NB4 (cell line): ENCODE measurements at regions not wholly inside any gene's neighbourhood (a gene's known extent, or its start where the extent isn't known, plus 50 kb on each side); places are given as distances from the start of the nearest gene placed in this dataset.

ENCODE experiments used
- MYC ChIP-seq: IDR thresholded peaks from 2 replicates; pipeline ENCODE4 v1.6.1; 2011; ENCODE audit warnings: low read depth, low read length
- POLR2A ChIP-seq: IDR thresholded peaks from 2 replicates; pipeline ENCODE4 v1.6.1; 2011; ENCODE audit warnings: mild to moderate bottlenecking; ENCODE audit not compliant: insufficient read length; ENCODE audit errors: extremely low read depth
- TF ChIP-seq, protein P1 (sequence below): IDR thresholded peaks from one replicate; pipeline ENCODE4 v1.5.1; 2012; ENCODE audit warnings: low read depth, low read length
- TF ChIP-seq, protein P2 (sequence below): IDR thresholded peaks from 2 replicates; pipeline ENCODE4 v1.6.1; 2011; ENCODE audit warnings: low read depth, low read length

DNA sequence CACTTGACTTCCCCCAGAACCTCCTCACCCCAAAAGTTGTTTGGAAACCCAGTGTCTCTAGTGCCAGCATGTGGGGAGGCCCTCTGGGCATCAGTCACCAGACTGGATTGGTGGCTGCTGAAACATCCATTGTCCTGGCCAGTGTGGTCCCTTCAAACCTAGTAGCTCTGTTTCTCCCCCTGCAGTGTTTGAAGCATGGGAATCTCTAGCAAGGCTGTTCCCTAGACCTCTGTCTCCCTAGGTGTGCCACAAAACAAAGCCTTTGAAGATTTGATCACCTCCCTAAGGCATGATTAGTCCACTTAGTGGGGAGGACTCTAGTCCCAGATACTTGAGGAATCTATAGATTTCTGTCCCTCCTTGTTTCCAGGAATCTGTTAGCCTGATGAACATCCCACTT, 60.3 kb downstream of the ARF6 start:
- TF ChIP-seq, protein P1, sequence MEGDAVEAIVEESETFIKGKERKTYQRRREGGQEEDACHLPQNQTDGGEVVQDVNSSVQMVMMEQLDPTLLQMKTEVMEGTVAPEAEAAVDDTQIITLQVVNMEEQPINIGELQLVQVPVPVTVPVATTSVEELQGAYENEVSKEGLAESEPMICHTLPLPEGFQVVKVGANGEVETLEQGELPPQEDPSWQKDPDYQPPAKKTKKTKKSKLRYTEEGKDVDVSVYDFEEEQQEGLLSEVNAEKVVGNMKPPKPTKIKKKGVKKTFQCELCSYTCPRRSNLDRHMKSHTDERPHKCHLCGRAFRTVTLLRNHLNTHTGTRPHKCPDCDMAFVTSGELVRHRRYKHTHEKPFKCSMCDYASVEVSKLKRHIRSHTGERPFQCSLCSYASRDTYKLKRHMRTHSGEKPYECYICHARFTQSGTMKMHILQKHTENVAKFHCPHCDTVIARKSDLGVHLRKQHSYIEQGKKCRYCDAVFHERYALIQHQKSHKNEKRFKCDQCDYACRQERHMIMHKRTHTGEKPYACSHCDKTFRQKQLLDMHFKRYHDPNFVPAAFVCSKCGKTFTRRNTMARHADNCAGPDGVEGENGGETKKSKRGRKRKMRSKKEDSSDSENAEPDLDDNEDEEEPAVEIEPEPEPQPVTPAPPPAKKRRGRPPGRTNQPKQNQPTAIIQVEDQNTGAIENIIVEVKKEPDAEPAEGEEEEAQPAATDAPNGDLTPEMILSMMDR, result no peak
- TF ChIP-seq POLR2A (no peak), MYC (no peak)
- TF ChIP-seq, protein P2, sequence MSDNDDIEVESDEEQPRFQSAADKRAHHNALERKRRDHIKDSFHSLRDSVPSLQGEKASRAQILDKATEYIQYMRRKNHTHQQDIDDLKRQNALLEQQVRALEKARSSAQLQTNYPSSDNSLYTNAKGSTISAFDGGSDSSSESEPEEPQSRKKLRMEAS, result no peak
